ENCODE measurements at regions not wholly inside any gene's neighbourhood (a gene's known extent, or its start where the extent isn't known, plus 50 kb on each side); places are given as distances from the start of the nearest gene placed in this dataset.

- DNase-seq (ENCODE audit: low read depth) = no peak
Observed at GRCh38 chr14:27386391-27386790, 788.6 kb upstream of the NOVA1 start.

- no peak for DNase-seq (ENCODE audit: low read depth)
Observed at GRCh38 chr14:27387463-27387862, 789.6 kb upstream of the NOVA1 start.

- DNase-seq (ENCODE audit: low read depth) = no peak
Observed at GRCh38 chr14:27389402-27389801, 791.6 kb upstream of the NOVA1 start.

- no peak for DNase-seq (ENCODE audit: low read depth)
Observed at GRCh38 chr14:27390155-27390554, 792.3 kb upstream of the NOVA1 start.

- no peak for DNase-seq (ENCODE audit: low read depth)
Observed at GRCh38 chr14:27391331-27391730, 793.5 kb upstream of the NOVA1 start.

- no peak for DNase-seq (ENCODE audit: low read depth)
Observed at GRCh38 chr14:27392153-27392552, 794.3 kb upstream of the NOVA1 start.

- no peak for DNase-seq (ENCODE audit: low read depth)
Observed at GRCh38 chr14:27409944-27410343, 812.1 kb upstream of the NOVA1 start.

DNA sequence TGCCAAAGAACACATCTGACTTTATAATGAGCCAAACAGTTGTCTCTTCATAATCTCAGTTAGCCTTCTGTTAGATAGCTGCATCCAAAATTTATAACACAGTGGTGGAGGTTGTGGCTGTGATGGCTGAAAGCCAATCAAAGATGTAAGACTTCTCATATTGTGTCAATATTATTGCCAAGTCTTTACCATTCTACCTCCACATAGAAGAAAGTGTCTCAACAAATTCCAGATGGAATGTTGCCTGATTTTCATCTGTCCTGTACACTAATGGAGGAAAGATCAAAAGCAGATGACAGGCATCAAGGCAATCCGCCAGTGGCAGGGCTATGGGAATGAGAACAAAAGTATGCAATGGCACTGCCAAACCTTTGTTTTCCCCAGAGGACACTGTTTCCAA lies 813.1 kb upstream of the NOVA1 start:
- DNase-seq (ENCODE audit: low read depth) = peak; percentile 53

- peak; percentile 44 for DNase-seq (ENCODE audit: low read depth)
Observed at GRCh38 chr14:27427796-27428195, 830.0 kb upstream of the NOVA1 start.

GRCh38 chr14:27435923-27436670 lies 838.3 kb upstream of the NOVA1 start:
- DNase-seq (ENCODE audit: low read depth) = no peak

DNA sequence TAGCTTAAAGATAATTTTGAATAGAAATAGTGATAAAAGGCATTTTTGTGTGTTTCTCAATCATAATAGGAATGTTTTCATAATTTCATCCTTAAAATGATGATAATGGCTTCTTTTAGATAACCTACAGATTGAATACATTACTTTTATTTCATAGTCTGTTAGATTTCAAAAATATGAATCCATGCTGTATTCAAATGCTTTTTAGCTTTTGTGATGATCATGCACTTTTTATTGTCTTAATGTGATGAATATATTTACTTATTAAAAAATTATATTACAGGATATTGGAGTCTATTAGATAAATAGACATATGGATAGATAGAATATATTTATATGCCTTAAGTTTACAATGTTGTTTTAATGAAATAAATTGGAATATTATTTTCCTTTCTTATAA lies 886.8 kb upstream of the NOVA1 start:
- no peak for DNase-seq (ENCODE audit: low read depth)

GRCh38 chr14:27485193-27485592 lies 887.4 kb upstream of the NOVA1 start:
- DNase-seq (ENCODE audit: low read depth) = no peak

GRCh38 chr14:27506272-27506671 lies 908.4 kb upstream of the NOVA1 start:
- DNase-seq (ENCODE audit: low read depth) = no peak

- DNase-seq (ENCODE audit: low read depth) = peak; percentile 37
Observed at GRCh38 chr14:27528328-27528727, 930.5 kb upstream of the NOVA1 start.

- no peak for DNase-seq (ENCODE audit: low read depth)
Observed at GRCh38 chr14:27536748-27537147, 938.9 kb upstream of the NOVA1 start.

GRCh38 chr14:27546111-27546510 lies 948.3 kb upstream of the NOVA1 start:
- DNase-seq (ENCODE audit: low read depth) = no peak

DNA sequence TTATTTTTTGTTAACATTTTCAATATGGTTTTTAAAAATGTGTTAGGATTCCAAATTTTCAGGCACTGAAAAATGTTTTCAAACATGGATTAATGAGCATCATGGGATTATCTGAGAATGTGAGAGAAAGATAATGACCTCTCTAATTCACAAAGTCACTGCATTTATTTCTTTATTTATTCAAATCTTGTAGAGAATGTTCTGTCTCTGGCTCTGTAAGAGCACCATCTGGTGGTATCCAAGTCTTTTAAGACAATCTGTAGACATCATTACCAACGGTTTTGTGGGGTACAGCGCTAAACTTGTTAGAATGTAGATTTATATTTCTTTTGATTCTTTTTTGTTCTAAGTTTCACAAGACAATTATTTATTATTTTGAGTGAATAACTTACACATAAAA lies 956.0 kb upstream of the NOVA1 start:
- no peak for DNase-seq (ENCODE audit: low read depth)

GRCh38 chr14:27557445-27557844 lies 959.6 kb upstream of the NOVA1 start:
- no peak for DNase-seq (ENCODE audit: low read depth)

- DNase-seq (ENCODE audit: low read depth) = no peak
Observed at GRCh38 chr14:27559848-27560247, 962.0 kb upstream of the NOVA1 start.

- DNase-seq (ENCODE audit: low read depth) = no peak
Observed at GRCh38 chr14:27566843-27567382, 969.1 kb upstream of the NOVA1 start.

- no peak for DNase-seq (ENCODE audit: low read depth)
Observed at GRCh38 chr14:27573018-27573417, 975.2 kb upstream of the NOVA1 start.

DNA sequence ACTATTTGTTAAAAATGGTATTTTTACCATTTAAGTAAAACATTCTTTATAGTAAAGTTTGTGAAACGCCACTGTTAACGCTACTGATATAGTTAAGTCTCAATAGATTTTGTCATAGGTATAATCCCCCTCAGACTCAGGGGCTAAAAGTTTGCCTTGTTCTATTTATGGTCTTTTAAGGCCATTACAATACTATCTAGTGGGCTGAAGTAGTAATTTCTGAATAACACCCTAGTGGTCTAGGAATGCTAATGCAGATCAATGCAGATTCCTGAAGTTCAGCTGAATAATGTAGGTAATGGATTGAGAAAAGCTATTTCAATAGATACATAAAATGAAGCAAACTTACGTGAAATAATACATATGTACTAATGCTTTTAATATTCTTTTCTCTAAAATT lies 989.3 kb upstream of the NOVA1 start:
- no peak for DNase-seq (ENCODE audit: low read depth)

DNA sequence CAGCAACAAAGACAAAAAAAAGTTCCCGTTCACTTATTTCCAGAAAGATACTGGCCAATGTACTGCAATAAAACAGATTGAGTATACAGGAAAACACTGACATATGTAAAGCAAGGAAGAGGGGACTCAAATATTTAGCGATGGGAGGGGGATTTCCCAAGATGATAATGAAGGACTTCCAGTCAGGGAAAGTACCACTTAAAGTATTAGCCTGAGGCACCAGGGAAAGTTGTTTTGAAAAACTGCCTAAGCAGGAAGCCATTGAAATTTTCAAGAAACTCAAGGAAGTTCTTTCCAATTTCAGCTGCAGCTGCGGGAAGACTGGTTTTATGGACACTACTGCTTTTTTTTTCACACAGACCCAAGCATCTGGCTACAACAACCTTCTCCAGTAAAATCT lies 1007.4 kb upstream of the NOVA1 start:
- no peak for DNase-seq (ENCODE audit: low read depth)

GRCh38 chr14:27608377-27608776 lies 1010.5 kb upstream of the NOVA1 start:
- no peak for DNase-seq (ENCODE audit: low read depth)
